ENCODE measurements at regions not wholly inside any gene's neighbourhood (a gene's known extent, or its start where the extent isn't known, plus 50 kb on each side); places are given as distances from the start of the nearest gene placed in this dataset.

GRCh38 chr15:37586011-37586583 lies 348.3 kb upstream of the TMCO5A start:
- TF ChIP-seq POLR2A (IDR thresholded peaks at IDR 0.05) = no peak
- no peak for TF ChIP-seq POLR2AphosphoS5 (IDR thresholded peaks at IDR 0.05)
- no peak for TF ChIP-seq CTCF (IDR thresholded peaks at IDR 0.05)
- TF ChIP-seq EP300 (IDR thresholded peaks at IDR 0.05) = no peak
- WGBS, 5 donors = 71 to 92% (median 89%) methylated on average over 10 of the region's 10 CpGs
- no peaks in the 10 kb centered on the region for H3K27me3 ChIP-seq
- H3K4me3 ChIP-seq = no peak overlapping the region
- H3K36me3 ChIP-seq = no peaks in the 10 kb centered on the region
- no peaks in the 10 kb centered on the region for H3K4me1 ChIP-seq
- no peak for DNase-seq
- H3K9me3 ChIP-seq = peaks cover 0 to 17% (median 13%) of the 10 kb centered on the region in 4 donors
- no peak overlapping the region for H3K27ac ChIP-seq
- intact Hi-C loops (cut with DNase I; ENCODE audit: low total_unique reads) = no loop called here

- Histone ChIP-seq H3K4me1 (no peaks in the 10 kb centered on the region), H3K4me3 (no peak overlapping the region), H3K27ac (no peak overlapping the region), H3K27me3 (no peaks in the 10 kb centered on the region), H3K9me3 (peaks cover 0 to 13% (median 11%) of the 10 kb centered on the region in 4 donors), H3K36me3 (no peaks in the 10 kb centered on the region)
- TF ChIP-seq EP300 (IDR thresholded peaks at IDR 0.05) (no peak), POLR2A (IDR thresholded peaks at IDR 0.05) (no peak)
- intact Hi-C loops (cut with DNase I; ENCODE audit: low total_unique reads) = no loop called here
- WGBS, 5 donors = 49 to 66% (median 57%) methylated on average over 7 of the region's 7 CpGs
- DNase-seq = peak in 1 of 2 donors; percentile 42
Observed at GRCh38 chr15:37586976-37587375, 347.5 kb upstream of the TMCO5A start.

- H3K4me1 ChIP-seq = peaks cover 0 to 8% (median 3%) of the 10 kb centered on the region in 4 donors
- DNase-seq = peak in 1 of 2 donors; percentile 45
- WGBS, 5 donors = 23 to 49% (median 37%) methylated on average over 2 of the region's 2 CpGs
- no peaks in the 10 kb centered on the region for H3K9me3 ChIP-seq
- no peaks in the 10 kb centered on the region for H3K27me3 ChIP-seq
- no peak overlapping the region for H3K27ac ChIP-seq
- TF ChIP-seq POLR2A (IDR thresholded peaks at IDR 0.05) = no peak
- no peak for TF ChIP-seq CTCF (IDR thresholded peaks at IDR 0.05)
- TF ChIP-seq EP300 (IDR thresholded peaks at IDR 0.05) = no peak
- TF ChIP-seq POLR2AphosphoS5 (IDR thresholded peaks at IDR 0.05) = no peak
- intact Hi-C loops (cut with DNase I; ENCODE audit: low total_unique reads) = no loop called here
- no peak overlapping the region for H3K4me3 ChIP-seq
- no peaks in the 10 kb centered on the region for H3K36me3 ChIP-seq
Observed at GRCh38 chr15:37594417-37594816, 340.0 kb upstream of the TMCO5A start.

- WGBS, 5 donors = 56 to 71% (median 60%) methylated on average over 4 of the region's 4 CpGs
- intact Hi-C loops (cut with DNase I; ENCODE audit: low total_unique reads) = no loop called here
- H3K27ac ChIP-seq = no peak overlapping the region
- DNase-seq = no peak
- no peaks in the 10 kb centered on the region for H3K36me3 ChIP-seq
- TF ChIP-seq EP300 (IDR thresholded peaks at IDR 0.05) = no peak
- no peak for TF ChIP-seq CTCF (IDR thresholded peaks at IDR 0.05)
- TF ChIP-seq POLR2AphosphoS5 (IDR thresholded peaks at IDR 0.05) = no peak
- TF ChIP-seq POLR2A (IDR thresholded peaks at IDR 0.05) = no peak
- H3K27me3 ChIP-seq = no peaks in the 10 kb centered on the region
- H3K9me3 ChIP-seq = no peaks in the 10 kb centered on the region
- peaks cover 0 to 8% (median 3%) of the 10 kb centered on the region in 4 donors for H3K4me1 ChIP-seq
- no peak overlapping the region for H3K4me3 ChIP-seq
Observed at GRCh38 chr15:37595426-37595970, 338.9 kb upstream of the TMCO5A start.

GRCh38 chr15:37599156-37599555 lies 335.3 kb upstream of the TMCO5A start:
- Histone ChIP-seq H3K27ac (no peak overlapping the region), H3K9me3 (no peaks in the 10 kb centered on the region), H3K4me1 (peaks cover 0 to 7% (median 2%) of the 10 kb centered on the region in 4 donors), H3K27me3 (no peaks in the 10 kb centered on the region), H3K36me3 (no peaks in the 10 kb centered on the region), H3K4me3 (no peak overlapping the region)
- intact Hi-C loops (cut with DNase I; ENCODE audit: low total_unique reads) = no loop called here
- WGBS, 5 donors = 72 to 86% (median 85%) methylated on average over 7 of the region's 7 CpGs
- no peak for TF ChIP-seq EP300 (IDR thresholded peaks at IDR 0.05)
- TF ChIP-seq POLR2AphosphoS5 (IDR thresholded peaks at IDR 0.05) = no peak
- no peak for TF ChIP-seq CTCF (IDR thresholded peaks at IDR 0.05)
- TF ChIP-seq POLR2A (IDR thresholded peaks at IDR 0.05) = no peak
- DNase-seq = no peak
